ENCODE measurements at regions not wholly inside any gene's neighbourhood (a gene's known extent, or its start where the extent isn't known, plus 50 kb on each side); places are given as distances from the start of the nearest gene placed in this dataset.
A peak's percentile ranks its signal among the peaks of the same experiment; 100 is the strongest.

GRCh38 chr3:150097588-150097890 is 126.8 kb upstream of the PFN2 start:
- FAIRE-seq (no peak), ATAC-seq (peak; percentile 80), DNase-seq (ENCODE audit: low read depth, low spot score) (peak; percentile 32)
- intact Hi-C loops (cut with micrococcal nuclease; ENCODE audit: unreplicated experiment) (loop anchor here (5.0 kb wide), 1 partner anchor 80 kb away; no protein-coding TSS in a partner anchor), in situ Hi-C loops (cut with MboI) (no loop called here)
- ChIA-PET SMC1A (ENCODE audit: uncharacterized antibody, unreplicated experiment) (no interaction called here), CTCF (interaction anchor here (1.0 kb wide), 1 partner anchor 10 kb away, joined by 3 read pairs; no protein-coding TSS in a partner anchor), POLR2A (interaction anchor here (0.6 kb wide), 1 partner anchor 445 kb away, joined by 4 read pairs; no protein-coding TSS in a partner anchor), RAD21 (ENCODE audit: unreplicated experiment) (no interaction called here)
- no peaks in the 10 kb centered on the region for H3K27me3 ChIP-seq (replicated peaks in 1 of 2; ENCODE audit: control insufficient read depth in 2 of 2, insufficient read depth in 2 of 2, low read length in 1 of 2)
- no peaks in the 10 kb centered on the region for H3K79me2 ChIP-seq (ENCODE audit: control insufficient read depth, insufficient read depth, low read length)
- peak overlapping the region; percentile 19; the same call in 1 of the 2 replicates for H2AFZ ChIP-seq (ENCODE audit: control insufficient read depth, low read depth, low read length)
- H3K4me2 ChIP-seq (ENCODE audit: control insufficient read depth, insufficient read depth), result no peak overlapping the region
- no peaks in the 10 kb centered on the region for H3K36me3 ChIP-seq (ENCODE audit: control insufficient read depth in 2 of 2, insufficient read depth in 2 of 2, low read length in 1 of 2)
- peaks cover 24% of the 10 kb centered on the region for H3K4me1 ChIP-seq (ENCODE audit: control insufficient read depth, insufficient read depth, low read length)
- no TSS peak for BruUV-seq (replicated peaks)
- 0 out of 2 replicates have a peak overlapping the region, but pooled peaks have one; percentile 39 for H3K27ac ChIP-seq (ENCODE audit: control insufficient read depth, insufficient read depth)
- H4K20me1 ChIP-seq (ENCODE audit: control insufficient read depth, insufficient read depth), result no peaks in the 10 kb centered on the region
- H3K9ac ChIP-seq (ENCODE audit: control insufficient read depth, insufficient read depth, low read length), result no peak overlapping the region; the same call in 1 of the 2 replicates
- H3K9me3 ChIP-seq (replicated peaks; ENCODE audit: control insufficient read depth, insufficient read depth, low read length), result no peaks in the 10 kb centered on the region
- no peak overlapping the region for H3K4me3 ChIP-seq
- WGBS (ENCODE audit: insufficient coverage, insufficient replicate concordance, low lambda C conversion rate, missing lambda C conversion rate), result 74% methylated on average over 4 of the region's 4 CpGs
- TF ChIP-seq RUNX3 (IDR thresholded peaks at IDR 0.05; ENCODE audit: low read length) (peak; percentile 49; the same call in 1 of the 2 replicates), NFIC (IDR thresholded peaks at IDR 0.05; ENCODE audit: low read depth, low read length) (no peak), TCF12 (IDR thresholded peaks at IDR 0.05; ENCODE audit: low read depth, low read length) (peak; percentile 61; the same call in 1 of the 2 replicates), CEBPB (IDR thresholded peaks at IDR 0.05; ENCODE audit: borderline replicate concordance in 1 of 2, low read depth in 2 of 2, low read length in 2 of 2) (no peak), USF1 (IDR thresholded peaks at IDR 0.05; ENCODE audit: borderline replicate concordance, extremely low read length, insufficient read depth, low read depth, low read length) (no peak), ETV6 (conservative IDR thresholded peaks at IDR 0.05 in 1 of 2, IDR thresholded peaks at IDR 0.05 in 1 of 2; ENCODE audit: borderline replicate concordance in 1 of 2, low read depth in 1 of 2) (no peak), LARP7 (IDR thresholded peaks at IDR 0.05) (no peak), IRF4 (IDR thresholded peaks at IDR 0.05; ENCODE audit: low read depth, low read length) (no peak), CREM (IDR thresholded peaks at IDR 0.05; ENCODE audit: low read depth) (no peak), BCL11A (IDR thresholded peaks at IDR 0.05; ENCODE audit: low read depth, low read length) (no peak), MTA3 (IDR thresholded peaks at IDR 0.05; ENCODE audit: borderline replicate concordance, low read length) (no peak), POU2F2 (IDR thresholded peaks at IDR 0.05; ENCODE audit: borderline replicate concordance, low read depth, low read length) (no peak), SPI1 (IDR thresholded peaks at IDR 0.05; ENCODE audit: borderline replicate concordance, insufficient read depth, low read depth, low read length) (0 out of 2 replicates have a peak, but pooled peaks have one; percentile 23), EP300 (IDR thresholded peaks at IDR 0.05; ENCODE audit: borderline replicate concordance in 1 of 2, control insufficient read depth in 1 of 2, low read depth in 2 of 2, low read length in 2 of 2) (no peak; a peak in 1 of 4 replicates)
- TF ChIP-seq, protein P1, sequence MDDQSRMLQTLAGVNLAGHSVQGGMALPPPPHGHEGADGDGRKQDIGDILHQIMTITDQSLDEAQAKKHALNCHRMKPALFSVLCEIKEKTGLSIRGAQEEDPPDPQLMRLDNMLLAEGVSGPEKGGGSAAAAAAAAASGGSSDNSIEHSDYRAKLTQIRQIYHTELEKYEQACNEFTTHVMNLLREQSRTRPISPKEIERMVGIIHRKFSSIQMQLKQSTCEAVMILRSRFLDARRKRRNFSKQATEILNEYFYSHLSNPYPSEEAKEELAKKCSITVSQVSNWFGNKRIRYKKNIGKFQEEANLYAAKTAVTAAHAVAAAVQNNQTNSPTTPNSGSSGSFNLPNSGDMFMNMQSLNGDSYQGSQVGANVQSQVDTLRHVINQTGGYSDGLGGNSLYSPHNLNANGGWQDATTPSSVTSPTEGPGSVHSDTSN (IDR thresholded peaks at IDR 0.05; ENCODE audit: insufficient replicate concordance, low read depth, low read length), result no peak
- TF ChIP-seq, protein P2, sequence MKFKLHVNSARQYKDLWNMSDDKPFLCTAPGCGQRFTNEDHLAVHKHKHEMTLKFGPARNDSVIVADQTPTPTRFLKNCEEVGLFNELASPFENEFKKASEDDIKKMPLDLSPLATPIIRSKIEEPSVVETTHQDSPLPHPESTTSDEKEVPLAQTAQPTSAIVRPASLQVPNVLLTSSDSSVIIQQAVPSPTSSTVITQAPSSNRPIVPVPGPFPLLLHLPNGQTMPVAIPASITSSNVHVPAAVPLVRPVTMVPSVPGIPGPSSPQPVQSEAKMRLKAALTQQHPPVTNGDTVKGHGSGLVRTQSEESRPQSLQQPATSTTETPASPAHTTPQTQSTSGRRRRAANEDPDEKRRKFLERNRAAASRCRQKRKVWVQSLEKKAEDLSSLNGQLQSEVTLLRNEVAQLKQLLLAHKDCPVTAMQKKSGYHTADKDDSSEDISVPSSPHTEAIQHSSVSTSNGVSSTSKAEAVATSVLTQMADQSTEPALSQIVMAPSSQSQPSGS (IDR thresholded peaks at IDR 0.05; ENCODE audit: low read length), result peak; percentile 44; the same call in 1 of the 2 replicates
